Activated naive CD4-positive, alpha-beta T cell treated with anti-CD3 and anti-CD28 coated beads, Interleukin-2, amount 50 U/mL, for 72 hours (primary cell): ENCODE measurements at regions not wholly inside any gene's neighbourhood (a gene's known extent, or its start where the extent isn't known, plus 50 kb on each side); places are given as distances from the start of the nearest gene placed in this dataset.

Experiments
- ATAC-seq, 2 donors: fragments of 150-1000 bp; cut with Tn5 transposase; 2 replicates each; pipeline ENCODE4 v1.10.0; 2021; ENCODE audit warnings: mild to moderate bottlenecking in 2 of 2, moderate library complexity in 2 of 2
- DNase-seq, 2 donors: peaks; one replicate each; pipeline ENCODE4 v3.0.0; 2021 to 2022; ENCODE audit warnings: low spot score in 2 of 2
- H3K27ac Mint-ChIP-seq, 2 donors: one replicate each; pipeline ENCODE4 v1.8.0; 2022; ENCODE audit warnings: mild to moderate bottlenecking in 2 of 2, mixed read lengths in 2 of 2
- H3K36me3 Mint-ChIP-seq, 2 donors: one replicate each; pipeline ENCODE4 v1.8.0; 2022; ENCODE audit warnings: mixed read lengths in 2 of 2
- H3K9me3 Mint-ChIP-seq, 2 donors: one replicate each; pipeline ENCODE4 v1.8.0; 2022; ENCODE audit warnings: mixed read lengths in 2 of 2

DNA sequence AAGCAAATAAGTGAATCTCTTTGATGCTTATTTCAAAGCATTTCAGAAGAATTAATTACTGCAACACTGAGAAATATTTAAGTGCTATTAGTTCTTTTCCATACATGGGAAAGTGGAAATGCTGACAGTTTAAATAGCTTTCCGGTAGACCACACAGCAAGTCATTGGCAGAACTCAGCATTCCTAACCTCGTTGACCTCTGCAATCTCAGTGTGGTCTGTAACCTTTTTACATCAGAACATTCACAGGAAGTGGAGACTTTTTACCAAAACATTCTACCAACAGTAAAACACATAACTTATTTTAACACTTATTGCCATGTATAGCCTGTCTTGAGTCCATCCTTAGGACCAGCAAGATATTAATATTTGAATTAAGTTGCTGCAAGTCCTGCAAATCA, 249.5 kb upstream of the DCN start:
- H3K9me3 Mint-ChIP-seq, result no peaks in the 10 kb centered on the region
- ATAC-seq, result no peak
- no peak overlapping the region for H3K27ac Mint-ChIP-seq
- no peaks in the 10 kb centered on the region for H3K36me3 Mint-ChIP-seq
- no peak for DNase-seq

DNA sequence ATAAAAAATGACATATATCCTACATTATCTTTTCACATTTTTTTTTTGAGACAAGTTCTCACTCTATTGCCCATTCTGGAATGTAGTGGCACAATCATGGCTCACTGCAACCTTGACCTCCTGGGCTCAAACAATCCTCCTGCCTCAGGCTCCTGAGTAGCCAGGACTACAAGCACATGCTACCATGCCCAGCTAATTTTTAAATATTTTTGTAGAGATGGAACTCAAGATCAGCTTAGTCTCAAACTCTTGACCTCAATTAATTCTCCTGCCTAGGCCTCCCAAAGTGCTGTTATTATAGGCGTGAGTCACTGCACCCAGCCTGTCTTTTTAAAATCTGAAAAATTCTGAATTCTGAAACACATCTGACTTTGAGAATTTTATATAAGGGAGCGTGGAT, 241.9 kb upstream of the DCN start:
- no peaks in the 10 kb centered on the region for H3K36me3 Mint-ChIP-seq
- no peak overlapping the region for H3K27ac Mint-ChIP-seq
- no peaks in the 10 kb centered on the region for H3K9me3 Mint-ChIP-seq
- no peak for ATAC-seq
- no peak for DNase-seq

DNA sequence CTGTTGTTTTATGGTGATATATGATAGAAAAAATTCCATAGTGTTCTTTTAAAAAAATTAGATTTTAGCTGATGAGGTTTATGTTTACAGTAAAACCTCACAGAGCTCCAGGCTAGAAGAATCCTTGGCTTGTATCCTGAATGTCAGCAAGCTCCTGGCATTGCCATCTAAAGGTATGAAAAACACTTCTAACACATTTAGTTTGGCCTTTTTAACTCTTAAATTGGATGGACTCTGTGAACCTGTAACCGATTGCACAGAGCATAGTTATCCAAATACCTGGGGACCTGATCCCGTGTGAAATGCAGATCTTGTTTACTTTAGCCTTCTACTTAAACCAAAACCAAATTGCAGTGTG, 241.1 kb upstream of the DCN start:
- Mint-ChIP-seq H3K36me3 (no peaks in the 10 kb centered on the region), H3K27ac (no peak overlapping the region), H3K9me3 (no peaks in the 10 kb centered on the region)
- no peak for DNase-seq
- no peak for ATAC-seq

DNA sequence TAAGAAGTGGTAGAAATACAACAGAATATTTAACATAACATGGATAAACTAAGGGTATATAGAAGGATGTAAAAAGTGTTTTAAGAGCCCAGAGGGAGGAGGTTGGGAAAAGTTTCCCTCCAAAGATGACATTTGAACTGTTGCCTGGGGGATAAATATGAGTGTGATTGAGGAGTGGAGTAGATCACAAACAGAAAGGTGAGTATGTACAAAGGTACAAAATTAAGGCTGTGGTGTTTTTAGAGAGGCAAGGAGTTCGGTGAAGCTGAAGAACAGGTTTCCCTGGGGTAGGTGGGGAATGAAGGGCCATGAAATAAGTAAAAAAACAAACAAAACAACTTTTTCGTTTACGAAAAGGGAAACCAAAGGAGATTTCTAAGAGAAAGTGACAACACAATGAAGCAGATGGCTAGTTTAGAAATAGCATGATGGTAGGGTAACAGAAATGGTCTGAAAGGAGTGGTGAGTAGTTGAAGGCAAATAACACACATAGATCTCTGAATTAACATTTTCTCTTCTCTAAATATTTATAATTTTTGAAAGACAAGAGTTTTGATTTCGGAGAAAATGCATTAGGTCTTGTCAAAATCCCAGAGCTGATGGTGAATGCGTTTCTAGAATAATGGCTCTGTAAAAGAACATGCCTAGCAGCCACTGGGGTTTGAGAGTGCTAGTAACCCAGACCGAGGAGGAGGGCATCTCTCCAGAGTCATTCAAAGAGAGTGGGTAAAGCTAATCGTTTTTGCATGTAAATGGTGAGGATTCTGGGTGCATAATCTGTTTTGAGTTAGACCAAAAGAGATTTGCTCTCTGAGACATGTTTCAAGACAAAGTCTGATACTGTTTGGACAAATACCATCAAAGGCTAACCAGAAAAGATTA, 240.4 kb upstream of the DCN start:
- Mint-ChIP-seq H3K27ac (no peak overlapping the region), H3K9me3 (no peaks in the 10 kb centered on the region), H3K36me3 (no peaks in the 10 kb centered on the region)
- no peak for ATAC-seq
- no peak for DNase-seq

DNA sequence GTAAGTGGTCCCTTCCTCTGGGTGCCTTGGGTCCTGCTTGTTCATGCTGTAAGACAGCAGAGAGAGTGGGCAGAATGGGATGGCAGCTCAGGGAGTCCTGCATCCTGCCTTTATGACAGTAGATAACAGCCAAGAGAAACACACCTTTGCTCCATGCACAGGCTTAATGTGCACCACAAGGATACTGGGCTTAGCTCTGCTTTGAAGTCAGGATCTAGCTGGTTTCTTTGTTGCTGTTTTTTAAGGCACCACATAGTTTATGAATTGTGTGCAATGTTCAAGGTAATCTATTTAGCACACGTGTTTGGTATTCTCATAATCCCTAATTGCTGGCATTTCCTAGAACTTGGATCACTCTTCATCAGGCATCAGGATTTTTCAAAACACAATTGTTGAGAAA, 239.5 kb upstream of the DCN start:
- H3K9me3 Mint-ChIP-seq, result no peaks in the 10 kb centered on the region
- DNase-seq, result no peak
- H3K36me3 Mint-ChIP-seq, result no peaks in the 10 kb centered on the region

DNA sequence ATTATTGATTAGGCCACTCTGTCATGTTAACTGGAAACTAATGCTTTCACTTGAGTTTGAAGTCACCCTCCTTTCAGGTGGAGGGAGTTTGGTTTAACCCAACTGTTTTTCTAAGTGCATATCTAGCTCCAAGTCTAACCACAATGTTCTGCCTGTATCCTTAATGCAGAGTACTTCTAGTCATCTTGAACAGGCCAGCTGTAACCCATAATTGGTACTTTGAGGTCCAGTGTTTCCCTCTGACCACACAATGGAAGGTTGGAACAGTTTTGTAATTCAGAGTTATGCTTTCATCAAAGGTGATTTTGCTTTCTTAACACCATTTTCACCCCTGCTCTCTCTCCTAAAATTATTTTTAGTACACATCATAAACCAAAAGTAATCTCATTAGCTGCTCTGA, 237.2 kb upstream of the DCN start:
- DNase-seq (no peak), ATAC-seq (no peak)
- no peaks in the 10 kb centered on the region for H3K9me3 Mint-ChIP-seq

More for the DNA sequence above, 239.5 kb upstream of the DCN start:
- ATAC-seq, result no peak
- no peak overlapping the region for H3K27ac Mint-ChIP-seq

DNA sequence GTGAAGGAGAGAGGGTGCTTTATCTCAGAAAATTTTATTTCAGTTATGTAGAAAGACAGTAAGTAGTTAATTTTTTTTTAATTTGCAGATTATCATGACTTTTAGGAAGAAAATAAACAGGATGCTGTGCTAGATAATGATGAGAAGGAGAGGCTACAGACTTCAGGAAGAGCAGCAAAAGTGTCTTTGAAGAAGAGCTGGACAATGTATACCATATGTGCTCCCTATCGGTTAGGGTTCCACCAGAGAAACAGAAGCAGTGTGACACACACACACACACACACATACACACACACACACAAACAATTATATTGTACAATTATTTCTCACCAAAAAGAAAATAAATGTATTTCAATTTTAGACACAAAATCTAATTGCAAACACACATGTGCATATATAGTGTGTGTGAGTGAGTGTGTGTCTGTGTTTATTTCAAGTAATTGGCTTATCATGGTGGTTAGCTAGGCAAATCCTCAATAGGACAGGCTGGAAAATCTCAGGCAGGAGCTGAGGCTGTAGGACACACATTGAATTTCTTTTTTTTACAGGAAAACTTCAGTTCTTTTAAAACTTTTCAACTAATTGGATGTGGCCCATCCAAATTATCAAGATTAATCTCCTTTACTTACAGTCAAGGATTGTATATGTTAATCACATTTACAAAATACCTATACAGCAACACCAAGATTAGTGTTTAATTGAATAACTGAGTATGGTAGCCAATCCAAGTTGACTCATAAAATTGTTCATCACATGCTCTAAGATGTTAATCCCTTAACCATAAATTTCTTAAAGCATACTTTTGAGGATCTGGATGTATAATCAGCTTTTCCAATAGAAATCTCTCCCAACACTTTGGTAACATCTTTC, 235.8 kb upstream of the DCN start:
- Mint-ChIP-seq H3K27ac (no peak overlapping the region), H3K36me3 (no peaks in the 10 kb centered on the region), H3K9me3 (no peaks in the 10 kb centered on the region)
- ATAC-seq (no peak), DNase-seq (no peak)

More for the DNA sequence above, 237.2 kb upstream of the DCN start:
- H3K27ac Mint-ChIP-seq, result no peak overlapping the region
- H3K36me3 Mint-ChIP-seq, result no peaks in the 10 kb centered on the region

DNA sequence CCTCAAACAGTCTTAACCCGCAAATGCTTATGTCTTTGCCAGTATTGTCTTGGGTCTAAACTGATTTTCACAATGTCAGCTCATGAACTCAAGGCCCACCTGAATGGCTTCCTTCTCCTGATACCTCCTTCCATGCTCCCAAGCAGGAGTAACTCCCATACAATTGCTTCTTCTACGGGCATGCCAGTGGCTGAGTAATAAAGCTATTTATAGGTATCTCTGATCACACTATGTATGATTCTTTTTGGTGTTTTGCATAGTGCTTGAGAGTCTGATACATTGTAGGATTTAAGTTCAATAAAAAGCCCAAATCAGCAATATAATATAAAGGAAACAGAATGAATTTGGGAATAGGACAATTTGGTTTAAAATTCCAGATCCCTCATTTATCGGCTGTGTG, 235.0 kb upstream of the DCN start:
- Mint-ChIP-seq H3K27ac (no peak overlapping the region), H3K9me3 (no peaks in the 10 kb centered on the region), H3K36me3 (no peaks in the 10 kb centered on the region)
- no peak for ATAC-seq
- no peak for DNase-seq

DNA sequence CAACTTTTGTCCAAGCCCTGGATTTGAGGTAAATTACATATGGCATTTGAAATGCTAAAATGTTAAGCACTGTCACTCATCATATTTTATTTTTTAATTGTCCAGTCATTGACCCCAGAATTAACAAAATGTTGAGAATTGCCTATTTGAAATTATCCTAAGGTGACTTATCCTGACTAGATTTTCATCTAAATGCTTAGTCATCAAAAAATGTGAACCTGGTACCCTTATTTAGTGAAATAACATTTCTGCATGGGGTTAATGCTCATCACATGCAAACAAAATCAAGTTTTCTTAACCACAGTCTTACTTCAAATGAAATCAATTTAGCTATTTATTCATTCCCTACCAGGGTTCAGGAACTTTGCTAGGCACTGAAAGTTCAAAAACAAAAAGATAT, 232.0 kb upstream of the DCN start:
- DNase-seq, result no peak
- no peak for ATAC-seq
- H3K36me3 Mint-ChIP-seq, result no peaks in the 10 kb centered on the region
- no peaks in the 10 kb centered on the region for H3K9me3 Mint-ChIP-seq
- no peak overlapping the region for H3K27ac Mint-ChIP-seq

DNA sequence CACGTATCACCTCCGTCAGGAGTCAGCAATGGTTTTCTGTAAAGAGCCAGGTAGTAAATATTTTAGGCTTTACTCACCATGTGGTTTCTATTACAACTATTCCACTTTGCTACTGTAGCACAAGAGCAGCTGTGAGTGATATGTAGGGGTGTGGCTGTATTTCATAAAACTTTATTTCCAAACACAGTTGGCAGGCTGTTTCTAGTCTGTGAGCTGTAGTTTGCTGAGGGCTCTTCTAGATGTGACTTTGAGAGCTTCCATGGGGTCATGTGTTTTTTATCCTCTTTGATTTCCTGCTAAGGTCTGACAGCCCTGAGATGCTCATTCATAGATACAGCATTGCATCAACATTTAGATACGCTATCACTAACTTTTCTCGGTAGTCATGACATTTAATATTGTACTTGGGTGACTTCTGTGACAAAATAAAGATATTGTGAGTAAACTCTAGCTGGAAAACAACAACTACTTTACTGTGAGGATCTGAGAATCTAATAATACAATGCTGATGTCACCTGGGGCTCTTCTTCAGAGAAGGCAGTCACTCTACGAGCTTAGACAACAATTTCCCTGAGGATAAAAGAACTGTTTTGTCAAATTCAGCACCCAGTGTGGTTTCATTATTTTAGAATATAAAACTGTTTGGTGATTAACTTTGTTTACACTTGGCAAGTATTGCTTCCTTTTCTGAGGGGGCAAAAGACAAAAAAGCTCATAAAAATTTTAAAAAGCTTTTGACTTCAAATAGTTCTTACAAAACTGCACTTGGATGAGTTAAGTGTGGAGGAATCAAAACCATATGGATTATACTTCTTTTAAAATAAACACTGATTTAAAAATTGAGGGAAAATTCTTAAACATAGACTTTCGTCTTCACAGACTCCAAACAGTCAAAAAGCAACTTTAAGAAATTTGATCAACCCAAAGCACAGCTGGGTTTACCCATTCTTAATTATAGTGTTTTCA, 231.2 kb upstream of the DCN start:
- ATAC-seq, result no peak
- Mint-ChIP-seq H3K36me3 (no peaks in the 10 kb centered on the region), H3K9me3 (no peaks in the 10 kb centered on the region), H3K27ac (no peak overlapping the region)
- DNase-seq, result no peak

DNA sequence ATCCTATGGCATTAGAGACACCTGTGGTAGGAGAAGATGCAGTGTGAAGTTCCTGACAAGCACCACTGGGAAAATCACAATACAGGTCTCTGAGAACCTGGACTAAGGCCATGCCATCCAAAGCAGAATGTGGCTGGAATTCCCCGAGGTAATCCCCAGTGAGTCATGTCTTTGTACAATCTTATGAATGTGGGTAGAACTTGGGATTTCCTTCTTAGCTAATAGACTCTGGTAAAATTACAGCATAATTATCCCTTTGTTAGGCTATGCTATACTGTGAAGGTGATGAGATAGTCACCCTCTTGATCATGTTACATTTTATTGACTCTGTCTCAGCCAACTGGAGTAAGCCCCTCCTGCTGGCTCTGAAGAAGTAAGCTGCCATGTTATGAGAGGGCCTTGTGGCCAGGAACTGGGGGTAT, 224.3 kb upstream of the DCN start:
- ATAC-seq, result peak in 1 of 2 donors; percentile 61
- Mint-ChIP-seq H3K9me3 (peaks cover 0 to 6% of the 10 kb centered on the region in 2 donors), H3K36me3 (no peaks in the 10 kb centered on the region), H3K27ac (no peak overlapping the region)
- DNase-seq, result no peak

DNA sequence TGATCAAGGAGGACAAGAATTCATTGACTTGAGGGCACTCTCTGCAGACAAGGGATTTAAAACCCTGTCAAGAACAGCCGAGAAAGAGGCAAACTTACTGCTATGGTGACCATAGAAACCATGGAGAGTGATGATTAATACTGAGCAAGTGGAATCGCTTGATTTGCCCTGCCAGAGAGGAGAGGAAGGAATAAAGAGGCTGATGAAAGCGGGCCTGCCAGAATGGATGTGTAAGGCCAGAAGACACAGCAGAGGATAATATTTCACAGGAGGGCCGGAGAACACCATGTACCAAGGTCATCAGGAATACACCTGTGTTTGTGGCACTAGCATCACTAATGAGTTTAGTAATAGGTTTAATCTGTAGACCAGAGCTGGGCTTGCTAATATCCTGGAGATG, 221.8 kb upstream of the DCN start:
- no peaks in the 10 kb centered on the region for H3K36me3 Mint-ChIP-seq
- DNase-seq, result no peak
- ATAC-seq, result no peak
- no peak overlapping the region for H3K27ac Mint-ChIP-seq
- H3K9me3 Mint-ChIP-seq, result peaks cover 0 to 6% of the 10 kb centered on the region in 2 donors

DNA sequence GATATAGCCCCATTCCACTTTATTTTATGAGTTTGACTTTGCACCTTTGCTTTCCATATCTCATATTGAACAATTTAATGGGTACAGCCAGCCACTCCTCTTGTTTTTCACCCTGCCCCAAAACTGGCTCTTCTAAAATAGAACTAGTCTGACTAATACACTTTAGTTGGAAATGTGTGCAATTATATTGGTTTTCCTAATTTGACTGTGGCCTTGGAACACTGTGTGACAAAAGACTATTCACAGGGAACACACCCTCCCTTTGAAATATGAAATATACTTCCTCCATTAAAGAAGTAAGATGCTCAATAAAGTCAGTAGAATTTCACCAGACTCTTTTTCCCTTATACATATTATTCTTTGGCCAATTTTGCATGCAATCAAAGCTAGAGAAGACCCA, 218.6 kb upstream of the DCN start:
- Mint-ChIP-seq H3K36me3 (no peaks in the 10 kb centered on the region), H3K27ac (no peak overlapping the region), H3K9me3 (peaks cover 0 to 5% of the 10 kb centered on the region in 2 donors)
- DNase-seq (no peak), ATAC-seq (no peak)

DNA sequence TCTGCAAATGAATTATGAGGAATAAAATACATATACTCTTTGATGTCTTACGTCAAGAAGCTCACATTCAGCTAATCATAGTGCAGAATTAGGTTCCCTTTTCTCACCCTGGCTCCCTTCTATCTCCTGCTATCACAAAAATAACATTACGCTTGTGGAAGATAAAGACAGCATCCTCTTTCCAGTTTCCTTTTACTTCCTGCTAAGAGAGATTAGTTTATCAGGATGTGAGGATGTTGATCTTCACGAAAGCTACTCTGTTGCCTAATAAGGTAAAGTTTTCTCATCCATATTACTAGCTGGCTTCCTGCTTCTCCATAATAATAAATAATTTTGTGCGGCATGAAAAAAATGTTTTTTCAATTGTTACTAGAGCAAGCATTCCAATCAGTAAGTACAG, 217.7 kb upstream of the DCN start:
- Mint-ChIP-seq H3K9me3 (no peaks in the 10 kb centered on the region), H3K36me3 (no peaks in the 10 kb centered on the region), H3K27ac (no peak overlapping the region)
- DNase-seq (no peak), ATAC-seq (no peak)

DNA sequence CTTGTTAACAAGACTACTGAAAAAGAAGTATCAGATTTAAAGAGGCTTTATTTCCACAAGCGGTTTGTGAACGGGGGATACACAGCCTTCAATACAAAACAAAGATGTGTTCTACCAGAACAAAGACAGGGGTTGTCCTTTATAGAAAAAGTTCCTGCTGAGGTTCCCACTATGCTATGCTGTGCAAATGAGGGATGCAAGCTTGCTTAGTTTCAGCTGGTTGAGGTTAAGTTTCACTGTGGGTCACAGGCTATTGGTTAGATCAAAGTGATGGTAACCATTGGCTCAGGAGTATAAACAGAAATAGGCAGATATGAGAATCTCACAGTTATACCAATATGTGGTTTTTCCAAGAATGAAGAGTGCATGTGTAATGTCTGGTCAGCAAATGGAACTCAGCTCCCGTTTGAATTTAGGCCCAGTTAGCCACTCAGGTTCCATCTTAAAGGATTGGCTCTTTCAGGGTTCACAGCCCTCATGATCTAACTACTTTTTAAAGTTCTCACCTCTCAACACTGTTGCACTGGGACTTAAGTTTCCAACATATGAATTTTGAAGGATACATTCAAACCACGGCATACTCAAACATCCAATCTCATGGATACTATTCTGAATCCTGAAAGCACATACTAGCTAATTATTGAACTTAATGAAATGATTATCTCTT, 215.4 kb upstream of the DCN start:
- H3K9me3 Mint-ChIP-seq, result peaks cover 0 to 7% of the 10 kb centered on the region in 2 donors
- ATAC-seq (no peak), DNase-seq (no peak)
- H3K27ac Mint-ChIP-seq, result no peak overlapping the region
- H3K36me3 Mint-ChIP-seq, result peaks cover 0 to 6% of the 10 kb centered on the region in 2 donors

DNA sequence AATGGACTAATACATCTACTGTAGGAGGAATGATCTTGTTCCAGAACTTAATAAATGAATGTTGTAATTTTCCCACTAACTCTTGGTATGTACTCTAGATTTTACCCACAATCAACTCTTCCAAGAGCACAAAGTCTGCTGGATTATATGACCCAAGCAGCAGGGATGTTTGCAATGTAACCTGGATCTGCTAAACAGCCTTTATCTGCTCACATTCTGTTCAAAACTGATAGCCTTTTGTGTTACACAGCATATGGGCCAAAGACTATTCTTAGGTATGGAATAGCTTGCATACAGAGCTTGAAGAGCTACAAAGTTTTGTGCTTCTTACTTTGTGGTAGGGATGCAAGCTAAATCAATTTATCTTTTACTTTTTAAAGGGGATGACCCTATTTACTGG, 213.7 kb upstream of the DCN start:
- DNase-seq, result no peak
- ATAC-seq, result no peak
- H3K36me3 Mint-ChIP-seq, result peaks cover 5 to 6% of the 10 kb centered on the region in 2 donors
- no peak overlapping the region for H3K27ac Mint-ChIP-seq
- peaks cover 0 to 7% of the 10 kb centered on the region in 2 donors for H3K9me3 Mint-ChIP-seq
